ENCODE measurements at regions not wholly inside any gene's neighbourhood (a gene's known extent, or its start where the extent isn't known, plus 50 kb on each side); places are given as distances from the start of the nearest gene placed in this dataset.

GRCh38 chr6:117167520-117168271 lies 97.7 kb upstream of the VGLL2 start:
- ChIA-PET POLR2A (no interaction called here), CTCF (no interaction called here)
- Histone ChIP-seq H3K27ac (ENCODE audit: low read length) (no peak overlapping the region), H3K9me3 (no peaks in the 10 kb centered on the region), H3K4me3 (ENCODE audit: control insufficient read depth in 1 of 2, extremely low read depth in 1 of 2, low read length in 1 of 2) (no peak overlapping the region), H3K36me3 (ENCODE audit: control insufficient read depth in 2 of 2, extremely low read depth in 1 of 2, insufficient read depth in 1 of 2, low read length in 1 of 2) (no peaks in the 10 kb centered on the region), H3K4me1 (ENCODE audit: control insufficient read depth in 1 of 2, extremely low read depth in 1 of 2, insufficient read depth in 2 of 2, low read length in 2 of 2) (no peaks in the 10 kb centered on the region), H3K27me3 (replicated peaks in 1 of 2; ENCODE audit: control insufficient read depth in 2 of 2, extremely low read depth in 1 of 2, insufficient read depth in 2 of 2, low read length in 1 of 2) (no peaks in the 10 kb centered on the region)
- Mint-ChIP-seq H3K4me1 (no peaks in the 10 kb centered on the region), H3K27ac (peak overlapping the region in 1 of 2 donors; percentile 37), H3K9me3 (peaks cover 0 to 8% (median 5%) of the 10 kb centered on the region in 3 donors), H3K27me3 (no peaks in the 10 kb centered on the region), H3K4me3 (no peak overlapping the region), H3K36me3 (no peaks in the 10 kb centered on the region)
- 81% methylated on average over 6 of the region's 10 CpGs for WGBS (ENCODE audit: insufficient coverage)
- DNase-seq (no peak), ATAC-seq (replicated peaks in 1 of 4) (no peak)

GRCh38 chr6:117168296-117169063 lies 96.9 kb upstream of the VGLL2 start:
- WGBS (ENCODE audit: insufficient coverage) = 65% methylated on average over 4 of the region's 4 CpGs
- Histone ChIP-seq H3K36me3 (ENCODE audit: control insufficient read depth in 2 of 2, extremely low read depth in 1 of 2, insufficient read depth in 1 of 2, low read length in 1 of 2) (no peaks in the 10 kb centered on the region), H3K27ac (ENCODE audit: low read length) (no peak overlapping the region), H3K27me3 (replicated peaks in 1 of 2; ENCODE audit: control insufficient read depth in 2 of 2, extremely low read depth in 1 of 2, insufficient read depth in 2 of 2, low read length in 1 of 2) (no peaks in the 10 kb centered on the region), H3K4me1 (ENCODE audit: control insufficient read depth in 1 of 2, extremely low read depth in 1 of 2, insufficient read depth in 2 of 2, low read length in 2 of 2) (no peaks in the 10 kb centered on the region), H3K4me3 (ENCODE audit: control insufficient read depth in 1 of 2, extremely low read depth in 1 of 2, low read length in 1 of 2) (no peak overlapping the region), H3K9me3 (no peaks in the 10 kb centered on the region)
- DNase-seq (no peak), ATAC-seq (replicated peaks in 1 of 4) (no peak)
- H3K27me3 Mint-ChIP-seq = no peaks in the 10 kb centered on the region
- peaks cover 0 to 8% (median 5%) of the 10 kb centered on the region in 3 donors for H3K9me3 Mint-ChIP-seq
- H3K4me3 Mint-ChIP-seq = no peak overlapping the region
- POLR2A ChIA-PET = no interaction called here
- H3K4me1 Mint-ChIP-seq = no peaks in the 10 kb centered on the region
- no peaks in the 10 kb centered on the region for H3K36me3 Mint-ChIP-seq
- CTCF ChIA-PET = no interaction called here
- no peak overlapping the region for H3K27ac Mint-ChIP-seq

- Histone ChIP-seq H3K27me3 (replicated peaks in 1 of 2; ENCODE audit: control insufficient read depth in 2 of 2, extremely low read depth in 1 of 2, insufficient read depth in 2 of 2, low read length in 1 of 2) (no peaks in the 10 kb centered on the region), H3K4me1 (ENCODE audit: control insufficient read depth in 1 of 2, extremely low read depth in 1 of 2, insufficient read depth in 2 of 2, low read length in 2 of 2) (no peaks in the 10 kb centered on the region), H3K27ac (ENCODE audit: low read length) (no peak overlapping the region), H3K4me3 (ENCODE audit: control insufficient read depth in 1 of 2, extremely low read depth in 1 of 2, low read length in 1 of 2) (no peak overlapping the region), H3K9me3 (no peaks in the 10 kb centered on the region), H3K36me3 (ENCODE audit: control insufficient read depth in 2 of 2, extremely low read depth in 1 of 2, insufficient read depth in 1 of 2, low read length in 1 of 2) (no peaks in the 10 kb centered on the region)
- ChIA-PET POLR2A (no interaction called here), CTCF (no interaction called here)
- Mint-ChIP-seq H3K27me3 (no peaks in the 10 kb centered on the region), H3K4me3 (no peak overlapping the region), H3K9me3 (peaks cover 0 to 8% (median 5%) of the 10 kb centered on the region in 3 donors), H3K36me3 (no peaks in the 10 kb centered on the region), H3K27ac (no peak overlapping the region), H3K4me1 (no peaks in the 10 kb centered on the region)
- no peak for ATAC-seq (replicated peaks in 1 of 4)
- DNase-seq = no peak
- WGBS (ENCODE audit: insufficient coverage) = no CpG with 5 or more reads among the region's 5 CpGs
Observed at GRCh38 chr6:117169064-117169665, 96.2 kb upstream of the VGLL2 start.

- H3K36me3 Mint-ChIP-seq = no peaks in the 10 kb centered on the region
- no peaks in the 10 kb centered on the region for H3K36me3 ChIP-seq (ENCODE audit: control insufficient read depth in 2 of 2, extremely low read depth in 1 of 2, insufficient read depth in 1 of 2, low read length in 1 of 2)
- no peak overlapping the region for H3K4me3 ChIP-seq (ENCODE audit: control insufficient read depth in 1 of 2, extremely low read depth in 1 of 2, low read length in 1 of 2)
- POLR2A ChIA-PET = no interaction called here
- 60% methylated on average over 1 of the region's 1 CpG for WGBS (ENCODE audit: insufficient coverage)
- no peaks in the 10 kb centered on the region for H3K27me3 ChIP-seq (replicated peaks in 1 of 2; ENCODE audit: control insufficient read depth in 2 of 2, extremely low read depth in 1 of 2, insufficient read depth in 2 of 2, low read length in 1 of 2)
- H3K4me1 Mint-ChIP-seq = no peaks in the 10 kb centered on the region
- no peaks in the 10 kb centered on the region for H3K9me3 ChIP-seq
- H3K27me3 Mint-ChIP-seq = no peaks in the 10 kb centered on the region
- H3K27ac ChIP-seq (ENCODE audit: low read length) = no peak overlapping the region
- CTCF ChIA-PET = no interaction called here
- ATAC-seq (replicated peaks in 1 of 4) = no peak
- H3K9me3 Mint-ChIP-seq = peaks cover 0 to 8% (median 6%) of the 10 kb centered on the region in 3 donors
- DNase-seq = no peak
- no peak overlapping the region for H3K4me3 Mint-ChIP-seq
- H3K4me1 ChIP-seq (ENCODE audit: control insufficient read depth in 1 of 2, extremely low read depth in 1 of 2, insufficient read depth in 2 of 2, low read length in 2 of 2) = no peaks in the 10 kb centered on the region
- no peak overlapping the region for H3K27ac Mint-ChIP-seq
Observed at GRCh38 chr6:117169781-117170281, 95.5 kb upstream of the VGLL2 start.

GRCh38 chr6:117174835-117175360 lies 90.5 kb upstream of the VGLL2 start:
- no peak for ATAC-seq (replicated peaks in 1 of 4)
- no peak overlapping the region for H3K4me3 Mint-ChIP-seq
- H3K27ac Mint-ChIP-seq = no peak overlapping the region
- peaks cover 17 to 18% (median 18%) of the 10 kb centered on the region in 3 donors for H3K9me3 Mint-ChIP-seq
- no peaks in the 10 kb centered on the region for H3K4me1 ChIP-seq (ENCODE audit: control insufficient read depth in 1 of 2, extremely low read depth in 1 of 2, insufficient read depth in 2 of 2, low read length in 2 of 2)
- CTCF ChIA-PET = no interaction called here
- H3K36me3 ChIP-seq (ENCODE audit: control insufficient read depth in 2 of 2, extremely low read depth in 1 of 2, insufficient read depth in 1 of 2, low read length in 1 of 2) = no peaks in the 10 kb centered on the region
- no peaks in the 10 kb centered on the region for H3K27me3 ChIP-seq (replicated peaks in 1 of 2; ENCODE audit: control insufficient read depth in 2 of 2, extremely low read depth in 1 of 2, insufficient read depth in 2 of 2, low read length in 1 of 2)
- DNase-seq = no peak
- no peaks in the 10 kb centered on the region for H3K36me3 Mint-ChIP-seq
- no peak overlapping the region for H3K4me3 ChIP-seq (ENCODE audit: control insufficient read depth in 1 of 2, extremely low read depth in 1 of 2, low read length in 1 of 2)
- POLR2A ChIA-PET = no interaction called here
- H3K9me3 ChIP-seq = no peaks in the 10 kb centered on the region
- no peaks in the 10 kb centered on the region for H3K27me3 Mint-ChIP-seq
- H3K27ac ChIP-seq (ENCODE audit: low read length) = no peak overlapping the region
- H3K4me1 Mint-ChIP-seq = no peaks in the 10 kb centered on the region

- H3K27me3 Mint-ChIP-seq = no peaks in the 10 kb centered on the region
- no peaks in the 10 kb centered on the region for H3K36me3 ChIP-seq (ENCODE audit: control insufficient read depth in 2 of 2, extremely low read depth in 1 of 2, insufficient read depth in 1 of 2, low read length in 1 of 2)
- ATAC-seq (replicated peaks in 1 of 4) (no peak), DNase-seq (no peak)
- H3K27ac ChIP-seq (ENCODE audit: low read length) = no peak overlapping the region
- ChIA-PET CTCF (no interaction called here), POLR2A (interaction anchor here in 1 of 2 donors (0.5 kb wide), 1 partner anchor 24 kb away, joined by 4 read pairs; no protein-coding TSS in a partner anchor)
- no peak overlapping the region for H3K27ac Mint-ChIP-seq
- no peaks in the 10 kb centered on the region for H3K4me1 ChIP-seq (ENCODE audit: control insufficient read depth in 1 of 2, extremely low read depth in 1 of 2, insufficient read depth in 2 of 2, low read length in 2 of 2)
- H3K4me3 Mint-ChIP-seq = no peak overlapping the region
- H3K36me3 Mint-ChIP-seq = no peaks in the 10 kb centered on the region
- no peaks in the 10 kb centered on the region for H3K9me3 ChIP-seq
- no peaks in the 10 kb centered on the region for H3K4me1 Mint-ChIP-seq
- H3K4me3 ChIP-seq (ENCODE audit: control insufficient read depth in 1 of 2, extremely low read depth in 1 of 2, low read length in 1 of 2) = no peak overlapping the region
- WGBS (ENCODE audit: insufficient coverage) = no CpG with 5 or more reads among the region's 2 CpGs
- no peaks in the 10 kb centered on the region for H3K27me3 ChIP-seq (replicated peaks in 1 of 2; ENCODE audit: control insufficient read depth in 2 of 2, extremely low read depth in 1 of 2, insufficient read depth in 2 of 2, low read length in 1 of 2)
- H3K9me3 Mint-ChIP-seq = no peaks in the 10 kb centered on the region
Observed at GRCh38 chr6:117188627-117189201, 76.6 kb upstream of the VGLL2 start.
